ENCODE measurements at regions not wholly inside any gene's neighbourhood (a gene's known extent, or its start where the extent isn't known, plus 50 kb on each side); places are given as distances from the start of the nearest gene placed in this dataset.

DNA sequence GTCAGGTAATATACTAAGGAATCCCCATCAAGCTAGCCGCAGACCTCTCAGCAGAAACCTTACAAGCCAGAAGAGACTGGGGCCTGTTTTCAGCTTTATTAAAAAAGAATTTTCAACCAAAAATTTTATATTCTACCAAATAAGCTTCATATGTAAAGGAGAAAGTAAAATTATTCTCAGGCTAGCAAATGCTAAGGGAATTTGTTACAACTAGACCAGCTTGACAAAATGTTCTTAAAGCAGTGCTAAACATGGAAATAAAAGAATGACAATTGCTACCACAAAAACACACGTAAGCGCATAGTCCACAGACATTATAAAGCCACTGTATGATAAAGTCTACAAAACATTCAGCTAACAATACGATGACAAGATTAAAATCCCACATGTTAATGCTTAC, 449.4 kb upstream of the MON1B start:
- TF ChIP-seq, protein P1, sequence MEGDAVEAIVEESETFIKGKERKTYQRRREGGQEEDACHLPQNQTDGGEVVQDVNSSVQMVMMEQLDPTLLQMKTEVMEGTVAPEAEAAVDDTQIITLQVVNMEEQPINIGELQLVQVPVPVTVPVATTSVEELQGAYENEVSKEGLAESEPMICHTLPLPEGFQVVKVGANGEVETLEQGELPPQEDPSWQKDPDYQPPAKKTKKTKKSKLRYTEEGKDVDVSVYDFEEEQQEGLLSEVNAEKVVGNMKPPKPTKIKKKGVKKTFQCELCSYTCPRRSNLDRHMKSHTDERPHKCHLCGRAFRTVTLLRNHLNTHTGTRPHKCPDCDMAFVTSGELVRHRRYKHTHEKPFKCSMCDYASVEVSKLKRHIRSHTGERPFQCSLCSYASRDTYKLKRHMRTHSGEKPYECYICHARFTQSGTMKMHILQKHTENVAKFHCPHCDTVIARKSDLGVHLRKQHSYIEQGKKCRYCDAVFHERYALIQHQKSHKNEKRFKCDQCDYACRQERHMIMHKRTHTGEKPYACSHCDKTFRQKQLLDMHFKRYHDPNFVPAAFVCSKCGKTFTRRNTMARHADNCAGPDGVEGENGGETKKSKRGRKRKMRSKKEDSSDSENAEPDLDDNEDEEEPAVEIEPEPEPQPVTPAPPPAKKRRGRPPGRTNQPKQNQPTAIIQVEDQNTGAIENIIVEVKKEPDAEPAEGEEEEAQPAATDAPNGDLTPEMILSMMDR (IDR thresholded peaks at IDR 0.05; ENCODE audit: low read length), result no peak
- no peak for TF ChIP-seq EZH2 (IDR thresholded peaks at IDR 0.05; ENCODE audit: borderline replicate concordance, low read length)

Data from OCI-LY1 (cell line).